T-cell (primary cell): ENCODE measurements at regions not wholly inside any gene's neighbourhood (a gene's known extent, or its start where the extent isn't known, plus 50 kb on each side); places are given as distances from the start of the nearest gene placed in this dataset.

Source experiments
- ATAC-seq, 4 experiments: fragments of 200-7000 bp in 3 of 4; fragments of 150-1000 bp in 1 of 4; cut with Tn5 transposase; replicated peaks in 1 of 4; 1 replicate in 3 of 4; 2 replicates in 1 of 4; pipeline ENCODE4 v1.10.0; 2021; ENCODE audit warnings: moderate library complexity in 3 of 4, mild to moderate bottlenecking in 2 of 4, moderate number of reproducible peaks in 1 of 4
- CTCF ChIA-PET, 2 donors: fragments of 300-600 bp; sonication (Branson Sonifier 250); formaldehyde crosslinking; loops; one replicate each; lab custom pipeline; 2022; ENCODE audit warnings: antibody characterized with exemption in 2 of 2; lab: Charles Lee
- POLR2A ChIA-PET, 2 donors: fragments of 300-600 bp; sonication (Branson Sonifier 250); formaldehyde crosslinking; loops; one replicate each; lab custom pipeline; 2022; ENCODE audit warnings: antibody characterized with exemption in 2 of 2; lab: Charles Lee
- DNase-seq, 35 experiments: peaks; one replicate each; pipeline versions ENCODE4 v3.0.0 to v3.0.0-alpha.2; 2013 to 2023
- H3K27ac ChIP-seq: one replicate; pipeline ENCODE4 v1.5.1; 2013; ENCODE audit warnings: low read length
- H3K27me3 ChIP-seq, 2 experiments: replicated peaks in 1 of 2; 1 replicate in 1 of 2; 2 replicates in 1 of 2; pipeline versions ENCODE4 v1.6.1 to v1.7.0; 2013; ENCODE audit warnings: low read length in 1 of 2, mixed read lengths in 1 of 2; ENCODE audit not compliant: control insufficient read depth in 2 of 2, insufficient read depth in 2 of 2; ENCODE audit errors: extremely low read depth in 1 of 2
- H3K36me3 ChIP-seq, 2 donors: 1 replicate in 1 of 2; 2 replicates in 1 of 2; pipeline versions ENCODE4 v1.6.1 to v1.7.0; 2013; ENCODE audit warnings: low read length in 1 of 2; ENCODE audit not compliant: control insufficient read depth in 2 of 2, insufficient read depth in 1 of 2; ENCODE audit errors: extremely low read depth in 1 of 2
- H3K4me1 ChIP-seq, 2 experiments: 1 replicate in 1 of 2; 2 replicates in 1 of 2; pipeline versions ENCODE4 v1.6.1 to v1.7.0; 2013; ENCODE audit warnings: low read length in 2 of 2, mixed read lengths in 1 of 2; ENCODE audit not compliant: insufficient read depth in 2 of 2, control insufficient read depth in 1 of 2; ENCODE audit errors: extremely low read depth in 1 of 2
- H3K4me3 ChIP-seq, 2 donors: 1 replicate in 1 of 2; 2 replicates in 1 of 2; pipeline versions ENCODE4 v1.5.1 to v1.7.0; 2013; ENCODE audit warnings: mild to moderate bottlenecking in 2 of 2, low read length in 1 of 2, moderate library complexity in 1 of 2; ENCODE audit not compliant: control insufficient read depth in 1 of 2; ENCODE audit errors: extremely low read depth in 1 of 2
- H3K9me3 ChIP-seq: 2 replicates; pipeline ENCODE4 v1.7.0; 2013
- H3K27ac Mint-ChIP-seq, 2 donors: one replicate each; pipeline ENCODE4 v1.8.0; 2020 to 2021; ENCODE audit warnings: mild to moderate bottlenecking in 2 of 2, mixed read lengths in 2 of 2
- H3K27me3 Mint-ChIP-seq, 2 donors: one replicate each; pipeline ENCODE4 v1.8.0; 2021 to 2022; ENCODE audit warnings: mixed read lengths in 2 of 2
- H3K36me3 Mint-ChIP-seq: one replicate; pipeline ENCODE4 v1.8.0; 2021; ENCODE audit warnings: mixed read lengths
- H3K4me1 Mint-ChIP-seq, 3 donors: one replicate each; pipeline ENCODE4 v1.8.0; 2020 to 2022; ENCODE audit warnings: mixed read lengths in 3 of 3, mild to moderate bottlenecking in 1 of 3
- H3K4me3 Mint-ChIP-seq, 3 donors: one replicate each; pipeline ENCODE4 v1.8.0; 2020 to 2022; ENCODE audit warnings: mild to moderate bottlenecking in 3 of 3, mixed read lengths in 3 of 3, moderate library complexity in 3 of 3
- H3K9me3 Mint-ChIP-seq, 3 donors: one replicate each; pipeline ENCODE4 v1.8.0; 2020 to 2022; ENCODE audit warnings: mixed read lengths in 3 of 3
- WGBS: methylation state at CpG from one replicate; pipeline ENCODE4 v1.1.5; 2013; ENCODE audit warnings: missing lambda C conversion rate; ENCODE audit not compliant: insufficient coverage; 5-methylcytosine and 5-hydroxymethylcytosine counted together

DNA sequence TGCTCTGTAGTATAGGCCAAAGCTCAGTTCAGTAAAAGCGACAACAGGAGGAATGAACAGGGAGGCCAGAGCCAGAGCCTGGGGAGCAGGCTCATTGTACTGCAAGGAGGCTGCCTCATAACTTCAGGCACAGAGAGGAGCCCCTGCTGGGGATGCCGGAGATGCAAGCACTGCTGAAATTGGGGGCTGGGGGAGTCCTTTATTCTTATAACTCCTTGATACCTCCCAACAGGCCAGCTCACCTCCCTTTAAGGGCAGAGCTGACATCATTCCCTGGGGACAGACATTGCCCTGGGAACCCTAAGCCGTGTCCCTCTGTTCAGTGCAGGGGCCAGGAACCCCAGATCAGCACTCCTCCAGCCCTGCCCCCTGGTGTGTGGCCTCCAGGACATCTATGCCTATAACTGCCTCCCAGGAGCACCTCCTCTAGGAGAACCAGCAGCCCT, 83.8 kb upstream of the MRPS22 start:
- peaks cover 0 to 11% of the 10 kb centered on the region in 2 experiments for H3K27me3 ChIP-seq
- POLR2A ChIA-PET, result no interaction called here
- DNase-seq (no peak), ATAC-seq (no peak)
- 58% methylated on average over 2 of the region's 3 CpGs for WGBS
- Mint-ChIP-seq H3K4me1 (no peaks in the 10 kb centered on the region), H3K27me3 (peaks cover 17 to 26% of the 10 kb centered on the region in 2 donors), H3K36me3 (no peaks in the 10 kb centered on the region), H3K9me3 (no peaks in the 10 kb centered on the region), H3K27ac (no peak overlapping the region), H3K4me3 (no peak overlapping the region)
- no peaks in the 10 kb centered on the region for H3K4me1 ChIP-seq
- no peaks in the 10 kb centered on the region for H3K36me3 ChIP-seq
- no peaks in the 10 kb centered on the region for H3K9me3 ChIP-seq
- H3K27ac ChIP-seq, result no peak overlapping the region
- CTCF ChIA-PET, result no interaction called here
- no peak overlapping the region for H3K4me3 ChIP-seq

DNA sequence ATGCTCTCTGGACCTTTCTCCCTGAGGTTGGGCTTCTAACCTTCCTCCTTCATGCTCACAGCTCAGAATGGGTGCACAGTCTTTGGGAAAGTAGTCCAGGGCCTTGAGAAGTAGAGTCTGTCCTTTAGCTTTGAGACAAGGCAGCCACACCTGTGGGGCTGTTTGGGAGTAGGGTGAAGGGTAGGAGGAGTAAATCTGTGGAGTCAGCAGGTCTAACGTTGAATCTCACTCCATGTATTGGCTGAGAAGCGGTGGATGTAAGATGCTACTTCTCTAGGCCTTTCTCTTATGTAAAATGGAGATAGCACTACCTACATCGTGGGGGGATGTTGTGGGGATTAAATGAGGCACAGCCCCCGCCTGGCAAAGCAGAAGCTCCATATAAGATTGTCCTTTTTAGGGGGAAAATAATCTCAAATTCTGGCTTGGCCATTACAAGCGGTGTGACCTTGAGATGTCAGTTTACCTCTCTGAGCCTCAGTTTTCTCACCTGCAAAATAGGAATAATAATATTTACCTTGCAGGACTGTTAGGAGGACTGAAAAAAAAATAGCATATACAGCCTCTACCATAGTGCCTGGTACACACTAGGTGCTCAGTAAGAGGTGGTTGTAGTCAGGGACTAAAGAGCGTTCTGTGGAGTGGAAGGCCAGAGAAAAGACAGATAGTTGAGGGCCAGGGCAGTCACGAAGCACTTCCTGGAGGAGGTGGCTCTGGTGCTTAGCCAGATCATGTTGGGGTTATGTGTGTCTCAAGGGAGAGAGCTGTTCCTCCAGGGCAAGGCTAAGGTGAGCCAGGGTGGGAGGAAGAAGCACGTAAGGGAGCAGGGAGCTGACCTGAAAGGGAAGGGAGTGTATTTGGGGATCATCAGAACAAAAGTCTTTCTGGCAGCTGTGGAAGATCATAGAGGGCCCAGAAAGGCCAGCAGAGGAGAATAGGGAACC, 82.8 kb upstream of the MRPS22 start:
- H3K9me3 ChIP-seq, result no peaks in the 10 kb centered on the region
- H3K36me3 ChIP-seq, result no peaks in the 10 kb centered on the region
- 30% methylated on average over 5 of the region's 8 CpGs for WGBS
- Mint-ChIP-seq H3K27ac (no peak overlapping the region), H3K4me1 (no peaks in the 10 kb centered on the region), H3K9me3 (no peaks in the 10 kb centered on the region), H3K27me3 (peaks cover 17 to 26% of the 10 kb centered on the region in 2 donors), H3K36me3 (no peaks in the 10 kb centered on the region), H3K4me3 (no peak overlapping the region)
- no peaks in the 10 kb centered on the region for H3K4me1 ChIP-seq
- no peak for DNase-seq
- no peak overlapping the region for H3K4me3 ChIP-seq
- H3K27ac ChIP-seq, result no peak overlapping the region
- CTCF ChIA-PET, result no interaction called here
- H3K27me3 ChIP-seq, result peaks cover 0 to 7% of the 10 kb centered on the region in 2 experiments
- ATAC-seq, result no peak
- POLR2A ChIA-PET, result no interaction called here

DNA sequence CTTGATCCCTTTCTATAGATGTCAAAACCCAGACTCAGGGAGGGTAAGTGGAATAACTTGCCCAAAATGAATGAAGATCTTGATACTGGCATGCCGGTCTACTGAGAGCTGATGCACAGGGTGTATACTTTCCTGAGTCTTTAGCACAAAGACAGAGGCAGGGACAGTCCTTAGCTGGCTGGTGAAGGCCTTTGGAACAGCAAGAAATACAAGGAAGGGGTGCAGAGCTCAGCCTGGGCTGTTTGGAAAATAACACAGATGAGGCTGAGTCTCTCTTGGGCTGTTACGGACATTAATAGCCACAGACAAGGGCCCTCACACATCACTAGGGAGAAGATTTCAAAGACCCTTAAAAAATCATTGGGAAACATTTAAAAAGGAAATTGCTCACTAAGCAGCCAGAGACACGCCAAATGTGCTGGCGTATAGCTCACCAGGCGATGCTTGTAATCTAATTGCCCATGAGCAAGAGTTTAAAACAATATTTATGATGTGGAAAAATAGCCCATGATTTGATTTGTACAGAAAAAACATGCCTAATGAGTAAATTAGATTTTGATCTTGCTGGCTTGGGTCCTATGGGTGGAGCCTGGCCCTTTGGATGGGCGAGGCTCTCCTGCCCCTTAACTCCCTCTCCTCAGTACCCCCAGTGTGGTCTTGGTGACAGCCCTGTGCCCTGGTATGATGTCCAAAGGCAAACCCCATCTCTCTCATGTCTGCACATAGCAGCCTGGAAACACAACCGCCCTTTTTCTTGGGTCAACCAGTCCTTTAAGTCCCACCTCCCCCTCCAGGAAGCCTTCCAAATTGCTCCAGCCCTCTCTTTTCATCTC, 81.8 kb upstream of the MRPS22 start:
- CTCF ChIA-PET, result no interaction called here
- H3K4me1 ChIP-seq, result no peaks in the 10 kb centered on the region
- H3K4me3 ChIP-seq, result no peak overlapping the region
- no peaks in the 10 kb centered on the region for H3K9me3 Mint-ChIP-seq
- no peaks in the 10 kb centered on the region for H3K36me3 ChIP-seq
- H3K27ac Mint-ChIP-seq, result no peak overlapping the region
- POLR2A ChIA-PET, result no interaction called here
- no peak overlapping the region for H3K27ac ChIP-seq
- peaks cover 17 to 26% of the 10 kb centered on the region in 2 donors for H3K27me3 Mint-ChIP-seq
- H3K9me3 ChIP-seq, result no peaks in the 10 kb centered on the region
- 84% methylated on average over 5 of the region's 7 CpGs for WGBS
- no peak overlapping the region for H3K4me3 Mint-ChIP-seq
- no peaks in the 10 kb centered on the region for H3K4me1 Mint-ChIP-seq
- H3K36me3 Mint-ChIP-seq, result no peaks in the 10 kb centered on the region
- no peak for DNase-seq
- H3K27me3 ChIP-seq, result peaks cover 0 to 7% of the 10 kb centered on the region in 2 experiments
- no peak for ATAC-seq

DNA sequence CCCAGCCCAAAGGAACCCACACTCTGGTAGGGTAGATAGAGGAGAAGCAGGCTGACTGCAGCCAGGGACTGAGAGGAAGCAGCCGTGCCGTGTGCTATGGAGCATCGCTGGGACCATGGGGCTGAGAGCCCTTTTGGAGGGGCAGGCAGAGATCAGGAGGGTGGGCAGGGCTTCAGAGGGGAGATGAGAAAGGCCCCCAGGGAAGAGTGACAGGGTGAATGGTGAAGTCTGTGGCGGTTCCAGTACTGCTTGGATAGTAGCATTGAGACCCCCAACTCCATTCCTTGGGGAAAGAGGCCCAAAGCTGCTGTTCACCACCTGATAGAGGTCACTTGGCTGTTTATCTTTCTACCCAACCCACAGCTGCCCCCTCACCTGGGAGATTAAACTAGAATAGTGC, 80.0 kb upstream of the MRPS22 start:
- no peak for DNase-seq
- 100% methylated on average over 3 of the region's 4 CpGs for WGBS
- no peak overlapping the region for H3K27ac ChIP-seq
- H3K9me3 Mint-ChIP-seq, result no peaks in the 10 kb centered on the region
- H3K4me3 ChIP-seq, result no peak overlapping the region
- no peaks in the 10 kb centered on the region for H3K4me1 ChIP-seq
- H3K36me3 ChIP-seq, result no peaks in the 10 kb centered on the region
- CTCF ChIA-PET, result no interaction called here
- no peak for ATAC-seq
- H3K9me3 ChIP-seq, result no peaks in the 10 kb centered on the region
- H3K27me3 ChIP-seq, result peaks cover 0 to 7% of the 10 kb centered on the region in 2 experiments
- no peak overlapping the region for H3K4me3 Mint-ChIP-seq
- H3K27me3 Mint-ChIP-seq, result peaks cover 7 to 15% of the 10 kb centered on the region in 2 donors
- H3K36me3 Mint-ChIP-seq, result no peaks in the 10 kb centered on the region
- H3K27ac Mint-ChIP-seq, result no peak overlapping the region
- H3K4me1 Mint-ChIP-seq, result no peaks in the 10 kb centered on the region
- POLR2A ChIA-PET, result no interaction called here

DNA sequence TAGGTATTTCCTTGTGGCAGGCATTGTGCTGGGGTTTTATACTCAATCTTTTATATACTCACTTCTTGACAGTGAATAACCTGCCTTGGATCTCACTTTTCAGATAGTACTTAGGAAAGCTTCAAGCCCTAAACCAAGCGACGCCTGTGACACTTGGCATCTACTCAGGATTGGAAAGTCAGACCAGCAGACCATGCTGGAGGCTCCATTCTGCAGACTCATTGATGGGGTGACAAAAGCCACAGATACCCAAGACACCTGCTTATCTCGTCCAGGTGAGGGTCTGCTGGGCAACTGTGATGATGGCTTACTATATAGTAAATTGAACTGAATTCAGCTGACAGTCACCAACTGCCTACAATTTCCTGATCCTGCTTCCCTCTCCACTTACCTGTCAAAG, 79.4 kb upstream of the MRPS22 start:
- Mint-ChIP-seq H3K9me3 (no peaks in the 10 kb centered on the region), H3K4me1 (no peaks in the 10 kb centered on the region), H3K27ac (no peak overlapping the region), H3K36me3 (no peaks in the 10 kb centered on the region), H3K27me3 (peaks cover 7 to 13% of the 10 kb centered on the region in 2 donors), H3K4me3 (no peak overlapping the region)
- ATAC-seq (no peak), DNase-seq (no peak)
- WGBS, result 94% methylated on average over 2 of the region's 3 CpGs
- ChIA-PET CTCF (no interaction called here), POLR2A (no interaction called here)
- H3K27ac ChIP-seq, result no peak overlapping the region
- H3K27me3 ChIP-seq, result peaks cover 0 to 7% of the 10 kb centered on the region in 2 experiments
- H3K4me1 ChIP-seq, result no peaks in the 10 kb centered on the region
- H3K4me3 ChIP-seq, result no peak overlapping the region
- no peaks in the 10 kb centered on the region for H3K36me3 ChIP-seq
- H3K9me3 ChIP-seq, result no peaks in the 10 kb centered on the region

DNA sequence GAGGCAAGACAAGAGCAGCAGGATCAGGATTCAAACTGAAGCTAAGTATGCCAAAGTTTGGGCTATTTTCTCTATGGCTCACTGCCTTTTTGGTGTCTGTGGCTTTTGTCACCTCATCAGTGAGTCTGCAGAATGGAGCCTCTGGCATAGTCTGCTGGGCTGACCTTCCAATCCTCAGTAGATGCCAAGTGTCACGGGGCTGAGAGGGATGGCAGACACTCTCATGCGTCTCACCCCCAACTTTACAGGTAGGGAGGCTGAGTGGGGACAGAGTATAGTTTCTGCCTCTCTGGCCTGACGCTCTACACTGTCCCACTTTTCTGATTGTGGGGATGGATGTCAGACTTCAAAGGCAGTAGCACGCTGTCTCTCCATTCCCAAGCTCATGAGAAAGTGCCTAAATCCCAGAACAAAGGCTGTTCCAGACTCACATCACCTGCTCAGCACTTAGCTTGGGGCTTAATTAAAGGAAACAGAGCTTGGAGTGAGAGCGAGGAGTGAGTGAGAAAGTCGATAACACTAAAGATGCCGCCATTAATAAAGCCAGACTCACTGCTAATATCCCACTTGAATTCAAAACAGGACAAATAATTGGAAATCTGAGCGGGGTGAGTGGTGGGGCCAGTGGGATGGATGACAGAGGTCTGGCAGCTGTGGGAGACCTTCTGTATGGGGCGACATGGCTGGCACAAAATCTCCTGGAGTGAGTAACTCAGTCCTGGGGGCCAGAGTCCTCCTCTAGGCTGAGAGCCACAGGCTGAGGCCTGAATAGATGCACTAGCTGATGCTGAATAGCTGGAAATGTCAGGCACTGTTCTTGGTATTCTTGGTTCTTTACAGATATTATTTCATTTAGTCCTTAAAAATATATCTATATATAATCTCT, 78.4 kb upstream of the MRPS22 start:
- H3K4me1 Mint-ChIP-seq, result no peaks in the 10 kb centered on the region
- Histone ChIP-seq H3K4me1 (no peaks in the 10 kb centered on the region), H3K27me3 (peaks cover 0 to 7% of the 10 kb centered on the region in 2 experiments), H3K4me3 (no peak overlapping the region), H3K27ac (no peak overlapping the region), H3K36me3 (no peaks in the 10 kb centered on the region), H3K9me3 (no peaks in the 10 kb centered on the region)
- H3K4me3 Mint-ChIP-seq, result no peak overlapping the region
- ChIA-PET CTCF (no interaction called here), POLR2A (no interaction called here)
- 66% methylated on average over 2 of the region's 9 CpGs for WGBS
- H3K27me3 Mint-ChIP-seq, result peaks cover 7 to 8% of the 10 kb centered on the region in 2 donors
- ATAC-seq (no peak), DNase-seq (no peak)
- H3K27ac Mint-ChIP-seq, result no peak overlapping the region
- H3K9me3 Mint-ChIP-seq, result no peaks in the 10 kb centered on the region
- no peaks in the 10 kb centered on the region for H3K36me3 Mint-ChIP-seq
